Stimulated activated CD8-positive, alpha-beta memory T cell treated with anti-CD3 and anti-CD28 coated beads, Interleukin-4, amount 100 ng/mL, for 48 hours (primary cell): ENCODE measurements at regions not wholly inside any gene's neighbourhood (a gene's known extent, or its start where the extent isn't known, plus 50 kb on each side); places are given as distances from the start of the nearest gene placed in this dataset.
"Not testable (repeated sequence)": the region's sequence is repeated elsewhere in the genome, so short reads cannot be mapped to it uniquely, and the experiment has no call there.

Experiments used
- DNase-seq: peaks from one replicate; pipeline ENCODE4 v3.0.0-alpha.2; 2020

GRCh38 chr17:13659051-13659450 lies 57.3 kb upstream of the HS3ST3A1 start:
- not testable (repeated sequence) for DNase-seq

GRCh38 chr17:13665872-13666635 lies 64.3 kb upstream of the HS3ST3A1 start:
- DNase-seq, result no peak

- DNase-seq, result no peak
Measured at GRCh38 chr17:13671341-13671740, 69.6 kb upstream of the HS3ST3A1 start.

GRCh38 chr17:13671771-13672170 lies 70.0 kb upstream of the HS3ST3A1 start:
- peak; percentile 52 for DNase-seq

- DNase-seq, result no peak
Measured at GRCh38 chr17:13678361-13678760, 76.6 kb upstream of the HS3ST3A1 start.

GRCh38 chr17:13678841-13679240 lies 77.1 kb upstream of the HS3ST3A1 start:
- no peak for DNase-seq

GRCh38 chr17:13688716-13689115 lies 87.0 kb upstream of the HS3ST3A1 start:
- DNase-seq, result no peak

GRCh38 chr17:13690806-13691205 lies 89.1 kb upstream of the HS3ST3A1 start:
- DNase-seq, result no peak

- DNase-seq, result no peak
Measured at GRCh38 chr17:13694934-13695333, 93.2 kb upstream of the HS3ST3A1 start.

GRCh38 chr17:13698832-13699231 lies 97.1 kb upstream of the HS3ST3A1 start:
- no peak for DNase-seq

- no peak for DNase-seq
Measured at GRCh38 chr17:13699261-13699660, 97.5 kb upstream of the HS3ST3A1 start.

GRCh38 chr17:13702266-13702665 lies 100.5 kb upstream of the HS3ST3A1 start:
- no peak for DNase-seq

GRCh38 chr17:13704333-13704732 lies 102.6 kb upstream of the HS3ST3A1 start:
- DNase-seq, result no peak

- no peak for DNase-seq
Measured at GRCh38 chr17:13705221-13705620, 103.5 kb upstream of the HS3ST3A1 start.

GRCh38 chr17:13721705-13722104 lies 120.0 kb upstream of the HS3ST3A1 start:
- DNase-seq, result no peak

GRCh38 chr17:13725288-13725990 lies 123.7 kb upstream of the HS3ST3A1 start:
- no peak for DNase-seq

GRCh38 chr17:13727441-13728171 lies 125.9 kb upstream of the HS3ST3A1 start:
- no peak for DNase-seq

- no peak for DNase-seq
Measured at GRCh38 chr17:13728781-13729180, 127.1 kb upstream of the HS3ST3A1 start.

GRCh38 chr17:13729466-13730134 lies 127.9 kb upstream of the HS3ST3A1 start:
- DNase-seq, result no peak

GRCh38 chr17:13734880-13735279 lies 133.2 kb upstream of the HS3ST3A1 start:
- no peak for DNase-seq

GRCh38 chr17:13735444-13735843 lies 133.7 kb upstream of the HS3ST3A1 start:
- DNase-seq, result no peak

- no peak for DNase-seq
Measured at GRCh38 chr17:13735861-13736260, 134.1 kb upstream of the HS3ST3A1 start.

GRCh38 chr17:13736916-13737315 lies 135.2 kb upstream of the HS3ST3A1 start:
- DNase-seq, result no peak
